CD4-positive, alpha-beta T cell treated with Interleukin-15 for 1 hour (primary cell): ENCODE measurements at regions not wholly inside any gene's neighbourhood (a gene's known extent, or its start where the extent isn't known, plus 50 kb on each side); places are given as distances from the start of the nearest gene placed in this dataset.

Source experiments
- DNase-seq: peaks from one replicate; pipeline ENCODE4 v3.0.0-alpha.2; 2020

DNA sequence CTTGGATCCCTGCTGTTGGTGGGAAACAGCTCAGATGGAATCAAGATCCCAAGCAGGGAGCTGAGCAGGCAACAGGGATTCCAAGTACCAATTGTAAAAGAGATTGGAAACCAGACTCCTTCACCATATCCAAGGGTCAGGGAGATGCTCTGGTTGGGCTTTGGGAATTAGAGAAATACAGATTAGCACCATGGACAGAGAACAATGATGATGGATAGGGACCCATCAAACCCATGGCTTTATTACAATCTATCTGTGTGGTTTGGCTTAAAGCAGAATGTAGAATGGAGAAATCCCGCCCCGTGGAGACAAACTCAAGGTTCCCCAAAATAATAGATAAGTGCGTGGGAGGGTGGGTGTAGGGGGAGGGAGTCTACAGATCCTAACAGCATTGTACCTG lies 120.7 kb upstream of the CSF3R start:
- DNase-seq, result no peak

- DNase-seq, result no peak
Observed at GRCh38 chr1:36602184-36602583, 119.5 kb upstream of the CSF3R start.

- DNase-seq, result no peak
Observed at GRCh38 chr1:36599828-36600227, 117.1 kb upstream of the CSF3R start.

- no peak for DNase-seq
Observed at GRCh38 chr1:36597514-36597913, 114.8 kb upstream of the CSF3R start.

- DNase-seq, result no peak
Observed at GRCh38 chr1:36595921-36596320, 113.2 kb upstream of the CSF3R start.

GRCh38 chr1:36595349-36595748 lies 112.6 kb upstream of the CSF3R start:
- no peak for DNase-seq

- no peak for DNase-seq
Observed at GRCh38 chr1:36594023-36594422, 111.3 kb upstream of the CSF3R start.

- no peak for DNase-seq
Observed at GRCh38 chr1:36591278-36591677, 108.6 kb upstream of the CSF3R start.

- DNase-seq, result no peak
Observed at GRCh38 chr1:36590771-36591170, 108.1 kb upstream of the CSF3R start.

DNA sequence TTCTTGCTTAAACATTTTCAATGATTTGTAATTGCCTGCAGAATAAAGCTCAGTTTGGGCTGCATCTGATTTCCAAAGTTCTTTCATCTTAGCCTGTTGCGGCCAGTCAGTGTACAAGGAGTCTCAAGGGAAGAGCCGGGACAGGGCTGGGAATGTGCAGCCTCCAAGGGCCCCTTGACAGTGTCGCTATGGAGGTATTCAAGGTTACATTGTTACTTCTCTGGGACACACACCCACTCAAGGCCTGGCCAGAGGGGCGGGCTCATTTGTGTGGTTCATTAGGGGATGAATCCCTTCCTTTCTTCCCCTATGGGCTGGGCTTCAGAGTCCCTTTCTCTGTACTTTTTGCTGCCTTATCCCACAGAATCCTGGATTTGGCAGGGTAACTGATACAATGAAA lies 107.6 kb upstream of the CSF3R start:
- DNase-seq, result no peak

GRCh38 chr1:36588972-36589371 lies 106.3 kb upstream of the CSF3R start:
- no peak for DNase-seq

DNA sequence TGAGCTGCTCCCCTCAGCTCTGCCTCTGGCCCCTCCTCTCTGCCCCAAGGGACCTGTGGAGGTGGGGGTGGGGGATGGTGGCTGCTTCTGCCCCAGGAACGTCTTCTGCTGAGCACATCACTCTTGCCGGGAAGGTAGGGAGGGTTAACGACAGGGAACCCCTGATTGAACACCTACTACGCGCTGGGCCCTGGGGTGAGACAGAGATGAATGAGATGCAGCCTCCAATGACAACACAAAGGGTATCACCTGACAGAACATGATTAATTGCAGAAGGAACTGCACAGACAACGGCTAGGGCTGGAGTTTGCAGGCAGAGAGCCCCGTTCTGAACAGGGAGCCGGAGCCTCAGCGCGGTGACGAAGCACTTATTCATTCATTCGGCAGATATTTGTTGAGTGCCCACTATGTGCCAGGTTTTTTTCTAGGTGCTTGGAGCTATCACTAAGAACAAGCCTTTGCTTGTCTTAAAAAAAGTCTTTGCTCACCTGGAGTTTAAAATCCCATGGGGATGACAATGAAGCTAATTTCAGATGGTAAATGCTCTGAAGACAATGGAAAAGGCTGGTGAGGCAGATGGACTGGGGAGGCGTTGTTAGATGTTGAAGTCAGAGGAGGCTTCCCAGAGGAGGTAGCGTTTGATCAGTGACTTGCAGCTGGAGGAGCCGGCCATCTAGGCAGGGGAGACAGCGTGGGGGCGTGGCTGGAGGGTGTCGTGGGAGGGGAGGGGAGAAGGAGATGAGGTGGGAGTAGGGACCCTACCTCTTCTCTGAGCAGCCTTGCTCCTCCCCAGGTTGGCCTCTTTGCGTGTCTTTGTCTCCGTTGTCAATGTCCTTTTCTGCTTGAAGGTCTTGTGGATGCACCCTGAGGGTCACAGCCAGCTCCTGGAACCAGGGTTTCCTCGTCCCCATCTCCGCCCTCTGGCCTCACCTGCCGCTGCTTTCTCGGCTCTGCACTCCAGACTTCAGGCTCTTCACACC lies 103.1 kb upstream of the CSF3R start:
- no peak for DNase-seq

DNA sequence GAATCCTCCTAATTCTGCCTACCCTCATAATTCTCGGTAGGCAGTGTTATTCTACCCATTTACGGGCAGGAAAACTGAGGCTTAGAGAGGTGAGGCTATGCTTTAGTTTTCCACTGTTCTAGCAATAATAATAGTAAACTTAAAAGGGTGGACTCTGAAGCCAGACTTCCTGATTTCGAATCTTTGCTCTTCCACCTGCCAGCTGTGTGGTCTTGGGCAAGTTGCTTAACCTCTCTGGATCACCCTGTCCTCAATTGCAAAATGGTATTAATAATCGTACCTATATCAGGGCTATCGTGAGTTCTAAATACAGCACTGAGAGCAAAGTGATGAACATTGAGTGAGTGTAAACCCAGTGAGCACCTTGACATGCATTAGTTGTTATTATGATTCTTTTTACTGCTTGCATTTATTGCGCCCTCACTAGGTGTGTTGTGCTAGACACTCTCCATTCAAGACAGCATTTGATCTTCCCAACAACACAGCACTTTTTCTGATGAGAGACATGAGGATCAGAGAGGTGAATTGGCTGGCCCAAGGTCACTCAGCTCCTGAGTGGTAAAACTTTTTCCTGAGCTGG lies 102.3 kb upstream of the CSF3R start:
- no peak for DNase-seq

- DNase-seq, result no peak
Observed at GRCh38 chr1:36583980-36584782, 101.5 kb upstream of the CSF3R start.

GRCh38 chr1:36583080-36583479 lies 100.4 kb upstream of the CSF3R start:
- DNase-seq, result no peak

DNA sequence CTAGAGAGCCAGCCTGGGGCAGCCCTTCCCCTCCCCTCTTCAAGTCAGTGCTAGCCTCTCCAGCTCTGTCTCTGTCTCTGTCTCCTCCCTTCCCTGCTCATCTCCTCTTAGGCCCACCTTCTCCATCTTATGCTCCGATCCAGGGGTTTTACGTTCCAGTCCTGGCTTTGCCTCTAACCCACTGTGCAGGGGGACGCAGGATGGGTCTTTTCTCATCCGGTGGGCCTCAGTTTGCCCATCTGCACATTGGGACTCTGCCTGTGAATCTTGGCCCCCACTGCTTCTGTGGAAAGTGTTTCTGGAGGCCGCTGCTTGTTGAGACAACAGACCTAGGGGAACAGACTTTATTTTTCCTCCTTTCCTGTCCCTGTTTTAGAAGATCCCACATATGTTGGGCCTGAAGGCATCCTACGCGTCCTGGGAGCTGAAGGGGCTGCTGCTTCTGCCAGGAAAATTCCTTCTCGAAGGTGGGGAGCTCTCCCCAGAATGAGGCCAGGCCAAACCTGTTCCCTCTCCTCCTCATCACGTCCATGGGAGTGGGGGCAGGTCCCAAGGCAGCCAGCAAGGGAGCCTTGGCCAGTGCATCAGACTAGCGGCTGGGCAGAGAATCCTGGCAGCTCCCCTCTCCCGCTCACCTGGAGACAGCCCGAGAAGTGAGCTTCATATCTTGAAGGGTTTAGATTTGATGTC lies 99.5 kb upstream of the CSF3R start:
- DNase-seq, result no peak

DNA sequence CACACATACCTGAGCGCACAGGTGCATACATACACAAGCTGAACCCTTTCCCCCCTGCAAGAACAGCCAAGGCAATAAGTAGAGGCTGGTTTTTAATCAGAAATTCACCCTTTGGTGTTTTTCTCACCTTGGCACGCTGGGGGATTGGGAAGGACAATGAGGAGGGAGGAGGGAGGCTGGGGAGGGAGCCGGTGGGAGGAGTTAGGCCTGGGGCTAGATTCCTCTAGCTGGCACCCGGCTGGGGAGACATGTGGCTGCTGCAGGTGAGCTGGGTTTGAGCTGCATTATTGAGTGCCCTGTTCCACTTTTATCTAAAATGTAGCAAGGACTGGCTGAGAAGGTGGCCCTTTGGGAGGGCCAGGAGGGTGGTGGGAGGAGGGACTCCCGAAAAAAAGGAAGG lies 97.8 kb upstream of the CSF3R start:
- DNase-seq, result no peak

- no peak for DNase-seq
Observed at GRCh38 chr1:36579039-36579438, 96.3 kb upstream of the CSF3R start.

GRCh38 chr1:36576551-36577110 lies 93.9 kb upstream of the CSF3R start:
- DNase-seq, result no peak

- peak; percentile 31 for DNase-seq
Observed at GRCh38 chr1:36576118-36576517, 93.4 kb upstream of the CSF3R start.

DNA sequence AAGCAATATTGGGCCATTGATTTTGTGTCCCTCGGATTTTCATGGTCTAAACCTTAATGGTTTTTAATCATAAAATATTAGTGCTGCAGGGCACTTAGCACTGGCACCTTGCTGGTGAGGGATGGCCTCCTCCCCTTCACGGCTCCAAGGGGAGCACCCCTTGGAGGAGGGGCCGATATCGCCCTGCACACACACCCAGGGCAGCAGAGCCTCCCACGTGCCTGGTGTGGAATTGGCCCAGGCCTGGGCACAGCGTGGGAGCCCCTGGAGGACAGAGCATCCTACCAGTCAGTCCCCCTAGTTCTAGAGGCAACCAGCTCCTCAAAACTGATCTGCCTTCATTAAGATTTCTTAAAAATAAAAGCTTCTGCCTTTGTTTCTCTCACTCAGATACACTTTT lies 90.7 kb upstream of the CSF3R start:
- DNase-seq, result no peak

DNA sequence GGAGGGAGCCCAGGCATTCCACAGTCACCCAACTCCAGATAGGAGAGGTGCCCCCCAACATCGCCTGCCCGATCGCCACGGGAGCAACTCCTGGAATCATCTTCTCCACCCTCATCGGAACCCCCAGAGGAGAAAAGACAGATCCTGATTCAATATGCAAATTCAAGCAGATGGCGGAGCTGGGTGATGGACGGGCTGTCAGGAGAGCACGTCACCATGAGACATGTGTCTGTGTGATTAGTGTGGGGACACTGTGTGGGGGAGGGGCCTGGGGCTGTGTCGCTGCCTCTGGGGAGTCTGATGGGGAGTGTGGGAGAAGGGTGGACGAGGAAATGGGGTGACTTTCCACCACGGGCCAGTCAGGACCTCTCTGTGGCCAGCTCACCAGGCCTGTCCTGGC lies 90.2 kb upstream of the CSF3R start:
- no peak for DNase-seq
